Stimulated activated CD8-positive, alpha-beta memory T cell treated with anti-CD3 and anti-CD28 coated beads, Interleukin-2, amount 100 ng/mL, for 48 hours (primary cell): ENCODE measurements at regions not wholly inside any gene's neighbourhood (a gene's known extent, or its start where the extent isn't known, plus 50 kb on each side); places are given as distances from the start of the nearest gene placed in this dataset.

Experiments
- DNase-seq, 2 donors: peaks; one replicate each; pipeline ENCODE4 v3.0.0-alpha.2; 2020; ENCODE audit warnings: low read depth in 2 of 2

DNA sequence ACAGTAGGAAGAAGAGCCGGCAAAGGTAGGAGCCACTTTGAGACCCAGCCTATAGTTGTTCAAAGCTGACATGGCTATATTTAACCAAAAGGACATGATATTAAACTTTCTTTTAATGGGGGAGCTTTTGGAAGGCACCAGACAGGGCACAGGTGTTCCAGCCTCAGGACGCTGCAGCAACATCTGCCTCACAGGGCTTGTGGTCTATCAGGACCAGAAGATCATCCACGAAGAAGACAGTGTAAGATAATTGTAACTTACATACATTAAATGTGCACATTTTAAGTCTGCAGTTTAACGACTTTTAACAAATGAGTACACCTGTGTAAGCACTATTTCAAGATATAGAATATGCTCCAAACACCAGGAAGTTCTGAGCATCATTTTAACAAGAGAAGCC lies 168.2 kb upstream of the PMEPA1 start:
- DNase-seq: no peak

DNA sequence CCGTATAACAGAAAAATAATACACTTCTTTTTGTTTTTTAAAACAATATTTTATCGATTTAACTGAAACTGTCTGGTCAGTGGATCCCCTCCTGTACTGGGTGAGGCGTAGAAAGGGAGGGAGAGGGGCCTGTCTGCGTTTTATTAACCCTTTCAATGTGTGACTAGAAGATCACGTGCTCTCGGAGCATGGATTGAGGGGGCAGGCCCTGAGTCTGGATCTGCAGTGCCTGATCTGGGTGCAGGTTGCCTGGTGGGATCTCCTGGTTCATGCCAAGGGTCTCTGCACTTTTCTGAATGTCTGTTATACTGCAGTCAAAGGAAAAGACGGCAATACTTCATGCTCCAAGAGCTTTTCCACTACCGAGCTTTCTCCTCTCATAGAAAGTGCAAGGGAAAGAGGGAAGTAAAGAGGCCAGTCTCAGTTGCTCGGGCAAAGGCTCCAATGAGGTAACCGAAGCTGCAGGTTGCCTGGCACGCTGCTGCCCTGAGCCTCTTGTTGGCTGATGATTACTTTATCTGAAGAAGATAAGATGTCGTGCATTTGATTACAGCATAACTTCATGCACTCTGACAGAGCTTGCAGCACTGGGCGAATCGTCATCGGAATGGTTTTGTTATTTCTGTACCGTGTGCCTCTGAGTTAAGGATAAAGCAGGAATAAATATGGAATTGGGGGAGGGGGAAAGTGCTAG lies 167.5 kb upstream of the PMEPA1 start:
- DNase-seq: no peak

DNA sequence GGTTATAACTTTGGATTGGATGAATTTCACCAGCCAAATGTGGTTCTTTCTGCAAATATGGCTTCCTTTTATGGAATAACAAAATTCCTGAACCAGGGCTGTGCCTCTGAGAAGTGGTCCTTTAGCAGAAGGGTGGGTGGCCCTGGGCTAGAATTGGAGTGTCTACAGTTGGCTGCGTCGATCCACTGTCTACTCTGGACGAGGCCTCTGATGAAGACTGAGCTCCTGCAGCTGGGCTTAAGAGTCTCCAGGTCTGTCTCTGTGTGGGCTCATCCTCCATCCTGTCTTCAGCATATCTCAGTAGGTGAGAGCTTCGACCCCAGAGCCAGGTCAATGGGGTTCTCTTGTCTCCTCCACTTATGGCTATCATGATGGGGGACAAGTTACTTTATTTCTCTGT lies 166.3 kb upstream of the PMEPA1 start:
- no peak for DNase-seq

DNA sequence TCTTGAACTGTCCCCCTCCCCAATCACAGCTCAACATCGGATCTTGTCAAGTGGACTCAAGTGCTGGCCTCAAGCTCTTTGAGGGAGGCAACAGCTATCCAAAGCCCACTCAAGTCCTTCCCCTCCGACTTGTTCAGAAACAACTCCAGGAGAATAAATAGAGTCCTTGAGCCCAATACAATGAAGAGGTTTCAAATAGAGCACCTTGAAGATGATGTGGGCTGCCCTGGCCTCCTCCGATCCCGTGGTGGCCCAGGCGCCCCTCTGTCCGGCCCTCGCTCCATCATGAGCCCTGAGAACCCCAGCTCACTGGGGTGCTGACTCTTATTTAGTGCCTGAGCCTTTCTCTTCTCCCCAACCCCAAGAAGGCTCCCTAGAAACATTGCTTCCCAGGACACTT lies 164.3 kb upstream of the PMEPA1 start:
- no peak for DNase-seq

DNA sequence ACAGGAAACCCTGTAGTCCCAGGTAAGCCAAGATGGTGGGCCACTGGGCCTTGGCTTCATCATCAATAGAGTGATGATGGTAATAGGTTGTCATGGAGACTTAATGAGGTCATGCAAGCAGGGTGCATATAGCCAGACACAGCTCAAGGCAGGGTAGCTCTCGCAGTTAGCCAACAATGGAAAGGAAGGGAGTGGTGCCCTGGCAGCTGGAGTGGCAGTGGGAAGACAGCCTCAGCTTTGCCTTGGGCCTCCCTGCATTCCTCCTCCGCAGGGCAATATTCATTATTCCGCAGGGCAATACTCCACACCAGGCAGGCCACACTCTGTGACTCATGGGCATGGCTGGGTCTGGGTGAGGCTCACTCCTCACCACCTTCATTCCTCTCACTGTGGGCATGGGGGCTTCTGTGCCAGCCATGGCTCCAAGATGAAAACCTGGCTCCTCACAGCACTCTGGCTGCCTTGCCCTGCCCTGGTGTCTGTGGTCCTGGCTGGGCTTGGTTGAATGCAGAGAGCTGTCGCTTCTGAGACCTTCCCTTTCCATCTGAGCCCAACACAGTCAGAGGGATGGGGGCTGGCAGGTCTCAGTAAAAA lies 163.1 kb upstream of the PMEPA1 start:
- no peak for DNase-seq

DNA sequence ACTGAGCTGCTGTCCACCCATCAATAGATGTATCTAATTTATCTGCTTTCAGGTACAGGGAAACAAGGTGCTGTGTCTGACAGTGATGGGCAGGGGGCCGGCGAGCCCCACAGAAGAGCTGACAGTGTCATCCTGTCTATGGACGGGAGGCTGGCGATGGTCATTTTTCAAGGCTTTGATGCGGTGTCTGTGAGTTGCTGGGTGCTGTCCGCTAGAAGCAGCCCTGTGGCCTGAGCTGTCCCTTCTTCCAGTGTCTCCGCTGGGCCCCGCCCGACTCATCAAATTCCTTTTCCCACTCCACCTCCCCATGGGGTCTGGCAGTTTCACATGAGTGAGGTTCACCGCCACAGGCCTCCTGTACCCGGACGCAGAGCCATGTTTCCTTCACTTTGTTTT lies 161.4 kb upstream of the PMEPA1 start:
- DNase-seq: no peak

DNA sequence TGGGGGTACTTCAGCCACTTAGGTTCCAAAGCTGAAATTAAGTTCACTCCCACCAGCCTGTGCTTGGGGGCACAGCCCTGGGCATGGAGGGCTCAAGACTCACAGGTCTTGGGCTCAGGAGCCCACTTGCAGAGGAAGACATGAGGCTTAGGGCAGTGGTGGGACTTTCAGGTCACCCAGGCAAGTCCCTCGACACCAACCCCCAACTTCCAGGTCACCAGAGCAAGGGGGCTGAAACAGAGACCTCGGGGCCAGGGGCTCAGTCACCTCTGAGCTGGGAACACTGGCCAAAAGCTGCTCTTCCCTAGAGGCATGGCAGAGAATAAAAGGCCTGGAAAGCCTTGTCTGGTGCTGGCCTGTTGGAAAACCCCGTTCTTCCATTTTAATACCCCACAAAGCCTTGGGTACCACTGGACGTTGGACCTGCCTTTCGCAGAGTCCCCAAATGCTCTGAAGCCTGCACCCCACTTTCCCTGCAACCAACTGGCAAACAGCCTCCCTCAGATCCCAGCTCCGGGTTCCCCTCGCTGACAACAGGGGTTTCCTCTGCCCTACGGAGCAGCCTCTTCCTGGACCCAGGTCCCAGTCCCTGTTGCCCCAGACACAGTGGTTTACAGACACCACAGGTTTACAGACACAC lies 160.9 kb upstream of the PMEPA1 start:
- DNase-seq: no peak

DNA sequence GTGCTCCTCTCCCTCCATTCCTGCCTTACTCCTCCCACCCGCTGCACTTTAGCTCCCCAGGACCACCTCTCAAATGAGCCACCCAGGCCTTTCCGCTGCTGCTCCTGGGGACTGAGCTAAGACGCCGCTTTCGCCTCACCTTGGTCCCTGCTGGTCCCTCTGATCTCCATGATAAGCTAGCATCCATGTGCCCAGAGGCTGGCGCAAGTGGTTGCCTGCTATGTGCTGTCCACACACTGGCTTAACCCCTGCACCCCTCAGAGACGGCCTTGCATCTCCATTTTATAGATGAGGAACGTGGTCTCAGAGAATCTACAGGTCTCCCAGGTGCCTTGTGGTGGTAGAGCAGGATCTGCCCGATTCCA lies 160.1 kb upstream of the PMEPA1 start:
- DNase-seq: no peak

DNA sequence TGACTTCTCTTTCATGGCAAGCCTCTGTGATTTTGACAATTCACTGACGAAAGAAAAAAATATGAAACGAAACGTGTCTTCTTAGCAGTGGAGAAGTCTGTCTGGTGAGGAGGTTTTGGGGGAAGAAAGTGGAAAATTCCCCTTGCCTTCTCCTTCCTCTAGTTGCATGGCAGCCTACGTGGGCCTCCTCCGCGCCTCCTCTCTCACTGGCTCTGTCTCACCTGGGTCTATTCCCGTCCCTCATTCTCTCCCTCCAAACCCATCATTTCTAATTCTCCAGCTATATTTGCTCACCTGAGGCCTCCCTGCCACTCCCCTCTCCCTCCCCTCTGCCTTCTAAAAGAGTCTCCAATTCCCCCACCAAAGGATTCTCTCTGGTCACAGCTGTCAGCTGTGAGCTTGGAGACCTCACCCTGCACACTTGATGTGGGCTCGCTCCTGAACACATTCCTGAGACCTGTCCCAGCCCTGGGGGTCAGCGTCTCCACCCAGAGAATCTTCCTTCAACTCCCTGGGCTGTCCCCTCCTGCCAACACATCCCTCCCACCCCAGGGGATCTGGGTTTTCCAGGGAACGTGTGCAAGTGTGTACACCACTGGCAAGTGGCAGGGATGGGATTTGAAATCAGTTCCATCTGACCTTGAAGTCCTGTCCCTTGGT lies 159.6 kb upstream of the PMEPA1 start:
- no peak for DNase-seq

DNA sequence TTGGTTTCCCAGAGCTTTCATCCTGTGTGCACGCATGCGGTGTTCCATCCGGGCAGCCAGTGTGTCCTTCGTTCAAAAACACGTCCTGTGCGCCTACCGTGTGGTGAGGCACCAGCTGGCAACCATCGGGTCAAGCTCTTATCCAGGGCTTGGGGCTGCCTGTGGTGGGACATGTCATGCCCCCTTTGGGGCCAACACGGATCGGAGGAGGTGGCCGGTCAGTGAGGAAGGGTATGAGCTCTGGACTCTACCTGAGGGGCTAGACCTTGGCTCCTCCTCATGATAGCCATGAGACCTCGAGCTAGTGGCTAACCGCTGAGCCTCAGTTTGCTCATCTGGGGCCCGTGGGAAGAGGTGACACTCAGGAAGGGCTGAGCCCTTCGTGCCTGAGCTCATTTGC lies 158.5 kb upstream of the PMEPA1 start:
- DNase-seq: no peak

DNA sequence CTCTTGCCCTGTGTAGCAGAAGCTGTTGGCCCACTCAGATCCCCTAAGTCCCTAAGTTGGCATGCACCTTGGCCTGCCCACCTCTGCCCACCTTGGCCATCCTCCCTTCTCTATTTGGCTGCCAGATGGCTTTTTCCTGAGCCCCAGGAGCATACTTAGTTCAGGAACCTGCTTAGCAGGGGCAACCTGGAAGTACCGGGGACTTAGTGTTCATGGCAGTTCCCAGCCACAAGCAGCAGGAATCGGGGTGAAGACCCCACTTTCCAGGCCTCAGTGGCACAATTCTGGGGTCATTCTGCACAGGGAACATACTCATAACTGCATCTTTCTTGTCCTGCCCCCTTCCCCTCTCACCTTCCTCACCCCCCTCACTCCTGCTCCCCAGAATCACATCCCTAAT lies 158.0 kb upstream of the PMEPA1 start:
- no peak for DNase-seq

DNA sequence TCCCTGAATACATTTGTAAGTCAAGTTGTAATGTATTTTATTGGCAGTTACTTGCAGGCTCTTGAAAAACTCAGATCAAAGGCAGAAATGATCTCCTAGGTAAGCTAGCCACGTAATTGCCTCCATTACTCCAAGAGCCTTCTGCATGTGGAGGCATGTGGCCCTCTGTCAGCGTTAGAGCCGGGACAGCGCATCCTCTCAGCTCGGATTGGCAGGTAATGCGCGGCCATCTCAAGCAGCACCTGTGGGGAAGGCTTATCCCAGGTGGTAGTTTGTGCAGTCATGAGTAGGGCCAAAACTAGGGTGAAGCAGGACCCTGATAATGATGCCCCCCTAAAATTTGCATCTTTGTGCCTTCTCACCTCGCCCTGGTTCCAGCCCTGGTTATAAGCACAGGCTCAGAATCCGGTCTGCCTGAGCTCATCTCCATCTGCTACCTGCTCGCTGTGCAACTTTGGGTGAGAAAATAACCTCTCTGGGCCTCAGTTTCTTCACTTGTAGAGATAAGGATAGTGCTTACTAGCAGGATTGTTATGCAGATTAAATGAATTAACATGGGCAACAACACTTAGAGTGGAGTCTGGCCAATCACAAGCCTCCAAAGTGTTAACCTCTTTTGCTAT lies 157.5 kb upstream of the PMEPA1 start:
- DNase-seq: no peak

DNA sequence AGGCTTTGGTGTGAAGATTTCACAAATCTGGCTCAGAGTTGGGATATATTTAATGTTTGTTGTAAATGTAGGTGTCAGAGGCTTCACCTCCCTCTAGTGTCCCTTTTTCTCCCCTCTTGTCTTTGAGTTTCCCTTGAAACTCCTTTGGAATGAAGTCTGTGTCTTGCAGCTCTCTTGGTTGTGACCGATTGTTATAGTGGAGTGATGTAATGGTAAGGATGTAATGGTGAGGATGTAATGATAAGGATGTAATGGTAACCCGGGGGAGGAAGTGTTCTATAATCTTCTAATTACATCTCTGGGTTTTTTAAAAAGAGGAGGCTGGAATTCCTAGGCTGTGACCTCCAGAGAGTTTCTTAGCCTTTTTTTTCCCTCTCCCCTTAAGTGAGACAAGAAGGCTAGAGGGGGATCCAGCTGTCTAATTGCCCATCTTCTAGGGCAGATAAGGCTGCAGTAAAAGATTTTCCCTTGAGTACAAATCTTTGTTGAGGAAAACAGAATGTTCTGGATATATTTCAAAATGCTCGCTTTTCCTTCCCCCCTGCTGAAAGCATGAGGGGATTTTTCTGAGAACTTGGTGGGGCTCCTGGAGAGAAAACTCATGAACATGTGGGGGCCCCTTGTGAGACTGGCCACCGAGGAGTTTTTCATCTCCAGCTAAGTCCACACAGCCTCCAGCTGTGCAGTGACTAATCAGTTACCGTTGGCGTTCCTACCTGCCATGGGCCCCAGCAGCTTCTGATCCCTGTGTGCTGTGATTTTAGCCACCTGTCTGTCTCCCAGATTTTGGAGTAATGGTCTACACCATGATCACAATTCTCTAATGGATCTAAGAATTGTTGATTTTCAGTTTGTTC lies 156.7 kb upstream of the PMEPA1 start:
- no peak for DNase-seq

DNA sequence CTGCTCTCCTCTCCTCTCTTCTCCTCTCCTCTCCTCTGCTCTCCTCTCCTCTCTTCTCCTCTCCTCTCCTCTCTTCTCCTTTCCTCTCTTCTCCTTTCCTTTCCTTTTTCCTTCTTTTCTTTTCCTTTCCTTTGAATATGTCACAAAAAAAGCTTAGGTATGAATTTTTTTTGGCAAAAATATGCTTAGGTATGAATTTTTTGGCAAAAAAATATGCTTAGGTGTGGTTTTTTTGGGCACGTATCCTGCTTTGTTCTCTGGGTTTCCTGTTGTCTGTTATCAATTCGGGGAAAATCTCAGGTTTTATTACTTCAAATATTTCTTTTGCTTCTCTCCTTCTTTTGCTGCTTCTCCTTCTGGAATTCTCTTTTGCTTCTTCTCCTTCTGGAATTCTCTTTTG lies 155.5 kb upstream of the PMEPA1 start:
- DNase-seq: no peak

DNA sequence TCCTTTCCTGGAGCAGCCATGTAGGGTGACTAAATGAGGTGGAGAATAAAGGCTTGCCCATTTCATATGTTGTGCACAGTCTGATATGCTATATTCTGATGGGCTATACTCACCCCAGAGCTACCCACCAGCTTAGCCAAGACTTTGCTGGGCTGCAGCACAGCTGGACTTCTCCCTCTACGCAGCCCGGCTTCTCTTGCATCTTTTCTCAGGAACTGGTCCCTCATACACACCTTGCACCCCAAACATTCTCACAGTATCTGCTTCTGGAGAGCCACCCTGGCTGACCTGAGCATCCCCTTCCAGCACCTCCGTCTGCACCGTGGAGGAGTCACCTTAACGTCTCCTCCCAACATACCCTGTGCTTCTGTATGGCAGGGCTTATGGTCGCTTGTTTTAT lies 150.8 kb upstream of the PMEPA1 start:
- DNase-seq: no peak

DNA sequence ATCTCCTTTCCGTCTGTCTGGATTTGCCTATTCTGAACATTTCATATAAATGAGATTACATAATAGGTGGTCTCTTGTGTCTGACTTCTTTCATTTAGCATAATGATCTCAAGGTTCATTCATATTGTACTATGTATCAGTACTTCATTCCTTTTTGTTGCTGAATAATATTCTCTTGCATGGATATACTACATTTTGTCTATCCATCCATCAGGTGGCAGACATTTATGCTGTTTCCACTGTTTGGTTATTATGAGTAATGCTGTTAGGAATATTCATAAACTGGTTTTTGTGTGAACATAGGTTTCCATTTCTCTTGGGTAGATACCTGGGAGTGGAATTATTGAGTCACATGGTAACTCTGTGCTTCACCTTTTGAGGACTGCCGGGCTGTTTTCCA lies 148.2 kb upstream of the PMEPA1 start:
- DNase-seq: no peak

DNA sequence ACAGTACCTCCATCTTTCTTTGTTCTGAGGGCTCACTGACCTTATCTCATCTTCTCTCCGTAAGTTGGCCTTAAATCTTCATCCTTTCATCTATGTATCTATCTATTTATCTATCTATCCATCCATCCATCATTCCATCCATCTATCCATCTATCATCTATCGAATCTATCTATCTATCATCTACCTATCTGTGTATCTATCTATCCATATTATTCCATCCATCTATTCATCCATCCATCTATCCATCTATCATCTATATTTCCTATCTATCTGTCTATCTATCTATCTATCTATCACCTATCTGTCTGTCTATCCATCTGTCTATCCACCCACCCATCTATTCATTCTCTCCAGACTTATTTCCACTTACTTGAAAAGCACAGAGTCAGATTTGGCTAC lies 147.3 kb upstream of the PMEPA1 start:
- DNase-seq: no peak

DNA sequence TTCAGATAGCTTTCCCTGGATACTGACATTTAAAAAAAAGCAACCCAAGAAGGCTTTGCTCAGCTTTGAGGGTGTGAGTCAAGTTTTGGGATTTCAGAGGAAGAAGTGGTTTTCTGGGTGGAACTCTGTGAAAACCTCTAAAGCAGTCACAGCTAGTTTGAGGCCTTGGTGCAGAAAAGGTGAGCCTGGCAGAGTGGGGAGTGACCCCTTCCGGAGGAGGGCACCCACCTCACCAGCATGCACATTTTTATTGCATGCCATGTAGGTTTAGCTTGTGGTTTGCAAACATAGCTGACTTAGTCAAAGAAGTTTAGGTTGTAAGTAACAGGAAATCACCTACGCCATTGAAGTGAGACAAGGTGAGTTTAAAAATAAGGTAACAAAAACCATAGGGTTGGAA lies 146.8 kb upstream of the PMEPA1 start:
- no peak for DNase-seq

DNA sequence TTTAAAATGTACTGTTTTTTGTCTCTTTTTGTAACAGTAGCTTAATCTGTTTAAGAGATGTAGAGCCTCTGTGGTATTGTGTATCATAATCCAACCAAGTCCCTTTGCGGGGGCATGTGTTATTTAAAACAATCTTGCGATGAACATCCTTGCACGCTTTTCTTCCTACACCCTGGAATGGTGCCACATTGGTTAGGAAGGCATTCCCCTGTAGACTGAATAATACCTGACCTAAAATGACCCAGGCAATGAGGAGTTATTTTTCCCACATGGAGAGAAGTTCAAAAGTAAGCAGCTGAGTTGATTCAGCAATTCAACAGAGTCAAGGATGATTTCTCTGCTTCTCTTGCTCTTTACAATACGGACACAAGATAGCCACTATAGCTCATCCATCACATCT lies 142.0 kb upstream of the PMEPA1 start:
- no peak for DNase-seq

DNA sequence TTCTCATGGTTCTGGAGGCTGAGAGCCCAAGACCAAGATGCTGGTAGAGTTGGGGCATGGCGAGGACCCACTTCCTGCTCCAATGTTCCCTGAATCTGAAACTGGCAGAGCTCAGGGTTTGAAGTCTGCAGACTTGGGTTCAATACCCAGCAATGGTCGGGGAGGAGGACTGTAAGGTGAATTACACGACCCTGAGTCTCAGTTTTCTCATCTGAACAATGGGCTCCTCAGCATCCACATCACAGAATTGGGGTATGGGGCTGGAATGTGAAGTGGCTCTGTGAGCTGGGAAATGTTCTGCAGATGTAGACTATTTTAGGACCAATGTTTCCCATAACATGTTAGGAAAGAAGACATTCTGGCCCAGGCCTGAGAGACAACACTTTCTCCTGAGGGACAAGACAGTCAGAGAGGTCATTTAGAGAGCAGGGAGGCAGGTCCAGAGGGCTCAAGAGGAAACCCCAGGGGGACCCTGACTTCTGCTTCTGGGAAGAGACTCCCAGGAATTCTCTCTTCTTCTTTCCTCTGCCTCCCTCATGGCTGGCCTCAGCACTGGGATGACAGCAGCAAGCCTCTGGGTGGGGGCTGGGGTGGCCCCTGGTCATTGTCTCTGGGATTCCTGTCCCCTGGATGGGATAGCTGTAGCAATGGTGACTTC lies 141.3 kb upstream of the PMEPA1 start:
- no peak for DNase-seq

DNA sequence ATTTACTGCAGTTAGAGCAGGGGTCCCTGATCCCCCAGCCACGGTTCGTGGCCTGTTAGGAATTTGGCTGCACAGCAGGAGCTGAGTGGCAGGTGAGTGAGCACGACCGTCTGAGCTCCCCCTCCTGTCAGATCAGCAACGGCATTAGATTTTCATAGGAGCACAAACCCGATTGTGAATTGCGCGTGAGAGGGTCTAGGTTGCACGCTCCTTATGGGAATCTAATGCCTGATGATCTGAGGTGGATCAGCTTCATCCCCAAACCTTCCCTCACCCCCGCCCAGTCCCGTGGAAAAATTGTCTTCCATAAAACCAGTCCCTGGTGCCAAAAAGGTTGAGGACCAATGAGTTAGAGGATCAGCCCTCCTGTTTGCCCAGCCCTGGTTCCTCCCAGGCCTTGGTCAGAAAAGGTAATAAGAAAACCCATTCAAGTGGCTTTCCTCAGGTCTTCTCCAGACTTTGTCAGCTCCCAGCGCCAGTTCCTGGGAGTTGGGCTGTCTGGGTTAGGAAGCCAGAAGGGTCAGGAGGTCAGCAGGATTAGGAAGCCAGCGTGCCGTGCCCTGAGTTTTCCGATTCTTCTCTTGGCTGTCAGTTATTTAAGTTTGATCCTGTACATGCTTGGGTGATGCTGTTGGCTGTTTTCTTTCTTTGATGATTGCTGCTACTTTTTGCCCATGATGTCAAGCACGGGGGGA lies 139.9 kb upstream of the PMEPA1 start:
- DNase-seq: no peak
